ENCODE measurements at regions not wholly inside any gene's neighbourhood (a gene's known extent, or its start where the extent isn't known, plus 50 kb on each side); places are given as distances from the start of the nearest gene placed in this dataset.

DNA sequence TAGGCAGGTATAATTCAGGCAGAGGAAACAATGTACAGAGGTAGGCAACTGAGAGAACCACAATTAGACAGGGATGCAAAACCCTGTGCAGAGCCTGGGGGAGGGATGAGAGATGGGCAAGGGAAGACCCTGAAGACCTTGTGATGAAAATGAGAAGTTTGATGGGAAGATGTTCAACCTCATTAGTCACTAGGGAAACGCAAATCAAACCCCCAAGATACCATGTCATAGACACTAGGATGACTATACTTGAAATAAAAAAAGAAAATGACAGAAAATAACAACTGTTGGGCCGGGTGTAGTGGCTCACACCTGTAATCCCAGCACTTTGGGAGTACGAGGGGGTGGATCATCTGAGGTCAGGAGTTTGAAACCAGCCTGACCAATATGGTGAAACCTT lies 813.1 kb downstream of the CDH11 start:
- ChIA-PET POLR2A (no interaction called here), CTCF (no interaction called here)
- H3K27ac Mint-ChIP-seq: no peak overlapping the region
- H3K36me3 Mint-ChIP-seq (ENCODE audit: low read depth): no peaks in the 10 kb centered on the region
- no peak for DNase-seq
- peaks cover 25% of the 10 kb centered on the region for H3K9me3 Mint-ChIP-seq
- H3K4me3 Mint-ChIP-seq: no peak overlapping the region
- no peaks in the 10 kb centered on the region for H3K27me3 Mint-ChIP-seq
- no peaks in the 10 kb centered on the region for H3K4me1 Mint-ChIP-seq

DNA sequence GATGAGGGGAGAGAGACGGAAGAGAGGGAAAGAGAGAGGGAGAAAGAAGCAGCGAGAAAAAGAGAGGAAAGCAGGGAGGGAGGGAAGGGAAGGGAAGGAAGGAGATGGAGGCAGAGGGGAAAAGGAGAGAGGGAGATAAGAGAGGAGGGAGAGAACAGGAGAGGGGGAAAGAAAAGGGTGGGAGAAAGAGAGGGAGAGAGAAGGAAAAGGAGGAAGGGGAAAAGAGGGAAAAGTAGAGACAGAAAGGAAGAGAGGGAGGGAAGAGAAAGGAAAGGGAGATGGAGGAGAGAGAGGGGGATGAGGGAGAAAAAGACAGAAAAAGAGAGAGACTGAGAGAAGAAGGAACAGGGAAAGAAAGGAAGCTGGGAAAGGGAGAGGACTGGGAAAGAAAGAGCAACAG lies 814.4 kb downstream of the CDH11 start:
- no peak overlapping the region for H3K27ac Mint-ChIP-seq
- POLR2A ChIA-PET: no interaction called here
- H3K4me3 Mint-ChIP-seq: no peak overlapping the region
- peaks cover 25% of the 10 kb centered on the region for H3K9me3 Mint-ChIP-seq
- H3K36me3 Mint-ChIP-seq (ENCODE audit: low read depth): no peaks in the 10 kb centered on the region
- CTCF ChIA-PET: no interaction called here
- no peak for DNase-seq
- H3K4me1 Mint-ChIP-seq: no peaks in the 10 kb centered on the region
- H3K27me3 Mint-ChIP-seq: no peaks in the 10 kb centered on the region

GRCh38 chr16:64305663-64306062 lies 816.2 kb downstream of the CDH11 start:
- Mint-ChIP-seq H3K27me3 (no peaks in the 10 kb centered on the region), H3K4me3 (no peak overlapping the region), H3K9me3 (peaks cover 25% of the 10 kb centered on the region), H3K36me3 (ENCODE audit: low read depth) (no peaks in the 10 kb centered on the region), H3K4me1 (no peaks in the 10 kb centered on the region), H3K27ac (no peak overlapping the region)
- ChIA-PET POLR2A (no interaction called here), CTCF (no interaction called here)
- DNase-seq: no peak

GRCh38 chr16:64304951-64305350 lies 816.9 kb downstream of the CDH11 start:
- H3K4me1 Mint-ChIP-seq: no peaks in the 10 kb centered on the region
- no peak overlapping the region for H3K27ac Mint-ChIP-seq
- POLR2A ChIA-PET: no interaction called here
- no peaks in the 10 kb centered on the region for H3K27me3 Mint-ChIP-seq
- H3K4me3 Mint-ChIP-seq: no peak overlapping the region
- no peak for DNase-seq
- CTCF ChIA-PET: no interaction called here
- H3K9me3 Mint-ChIP-seq: peaks cover 22% of the 10 kb centered on the region
- no peaks in the 10 kb centered on the region for H3K36me3 Mint-ChIP-seq (ENCODE audit: low read depth)

- Mint-ChIP-seq H3K27ac (no peak overlapping the region), H3K4me1 (no peaks in the 10 kb centered on the region), H3K36me3 (ENCODE audit: low read depth) (no peaks in the 10 kb centered on the region), H3K9me3 (peaks cover 18% of the 10 kb centered on the region), H3K27me3 (no peaks in the 10 kb centered on the region), H3K4me3 (no peak overlapping the region)
- POLR2A ChIA-PET: no interaction called here
- CTCF ChIA-PET: no interaction called here
- DNase-seq: no peak
Measured at GRCh38 chr16:64304396-64304795, 817.5 kb downstream of the CDH11 start.

DNA sequence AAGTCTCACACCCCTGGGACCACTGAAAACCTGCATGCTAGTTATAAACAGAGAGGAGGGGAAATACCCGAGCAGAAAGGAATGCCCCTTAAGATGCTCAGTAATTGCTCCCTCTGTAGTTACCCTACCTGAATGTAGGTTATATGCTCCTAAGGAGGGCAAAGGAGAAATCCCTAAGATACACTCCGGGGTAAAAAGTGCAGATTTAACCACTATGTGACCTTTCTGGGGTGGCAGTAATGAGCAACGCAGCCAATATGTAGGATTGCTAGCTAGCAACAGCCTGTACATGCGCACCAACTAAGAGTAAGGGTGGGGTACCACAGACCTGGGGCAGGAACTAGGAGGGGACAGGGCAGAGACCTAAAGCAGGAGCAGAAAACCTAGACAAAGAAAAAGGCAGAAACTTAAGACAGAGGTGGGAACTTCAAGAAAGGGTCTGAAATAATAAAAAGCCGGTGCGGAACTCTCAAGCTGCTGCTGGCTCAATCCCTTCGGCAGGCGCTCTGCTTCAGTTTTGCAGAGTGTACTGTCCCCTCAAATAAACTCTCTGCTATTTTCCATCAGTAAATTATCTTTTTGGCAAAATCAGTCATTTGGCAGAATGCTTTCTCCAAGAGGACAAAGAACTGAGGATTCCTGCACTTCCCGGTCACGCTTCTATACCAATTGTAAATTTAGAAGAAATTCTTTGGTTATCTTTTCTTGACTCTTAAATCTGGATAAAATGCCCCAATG lies 823.8 kb downstream of the CDH11 start:
- no peaks in the 10 kb centered on the region for H3K27me3 Mint-ChIP-seq
- no peak for DNase-seq
- H3K9me3 Mint-ChIP-seq: peaks cover 22% of the 10 kb centered on the region
- H3K36me3 Mint-ChIP-seq (ENCODE audit: low read depth): no peaks in the 10 kb centered on the region
- H3K4me3 Mint-ChIP-seq: no peak overlapping the region
- ChIA-PET CTCF (no interaction called here), POLR2A (no interaction called here)
- no peaks in the 10 kb centered on the region for H3K4me1 Mint-ChIP-seq
- no peak overlapping the region for H3K27ac Mint-ChIP-seq

DNA sequence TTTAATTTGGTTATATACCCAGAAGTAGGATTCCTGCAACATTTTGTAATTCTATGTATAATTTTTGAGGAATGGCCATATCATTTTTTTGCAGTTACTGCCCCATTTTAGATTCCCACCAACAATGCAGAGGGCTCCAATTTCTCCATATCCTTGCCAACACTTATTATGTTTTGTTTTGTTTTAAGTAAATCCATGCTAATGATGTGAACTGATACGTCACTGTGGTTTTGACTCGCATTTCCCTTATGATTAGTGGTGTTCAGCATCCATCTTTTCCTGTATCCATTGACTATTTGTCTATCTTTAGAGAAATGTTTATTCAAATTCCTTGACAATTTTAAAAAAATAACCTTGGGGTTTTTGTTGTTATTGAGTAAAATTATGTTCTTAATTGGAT lies 826.4 kb downstream of the CDH11 start:
- peaks cover 19% of the 10 kb centered on the region for H3K9me3 Mint-ChIP-seq
- no peaks in the 10 kb centered on the region for H3K4me1 Mint-ChIP-seq
- CTCF ChIA-PET: no interaction called here
- H3K36me3 Mint-ChIP-seq (ENCODE audit: low read depth): no peaks in the 10 kb centered on the region
- no peak for DNase-seq
- H3K27me3 Mint-ChIP-seq: no peaks in the 10 kb centered on the region
- H3K4me3 Mint-ChIP-seq: no peak overlapping the region
- POLR2A ChIA-PET: no interaction called here
- H3K27ac Mint-ChIP-seq: no peak overlapping the region

DNA sequence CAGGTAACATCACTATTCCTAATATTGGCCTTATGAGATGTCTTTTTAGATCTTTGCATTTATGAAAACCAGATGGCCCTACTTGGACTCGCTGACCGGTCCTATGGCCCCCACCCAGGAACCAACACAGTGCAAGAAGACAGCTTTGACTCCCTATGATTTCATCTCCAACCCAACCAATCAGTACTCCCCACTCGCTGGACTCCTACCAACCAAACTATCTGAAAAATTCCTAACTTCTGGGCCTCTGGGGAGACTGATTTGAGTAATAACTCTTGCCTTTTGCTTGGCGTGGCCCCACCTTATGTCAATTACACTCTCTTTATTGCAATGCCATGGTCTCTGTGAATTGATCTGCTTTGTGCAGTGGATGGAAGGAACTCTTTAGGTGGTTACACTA lies 828.9 kb downstream of the CDH11 start:
- H3K4me1 Mint-ChIP-seq: no peaks in the 10 kb centered on the region
- no peak overlapping the region for H3K27ac Mint-ChIP-seq
- CTCF ChIA-PET: no interaction called here
- no peak overlapping the region for H3K4me3 Mint-ChIP-seq
- H3K9me3 Mint-ChIP-seq: peaks cover 19% of the 10 kb centered on the region
- no peaks in the 10 kb centered on the region for H3K36me3 Mint-ChIP-seq (ENCODE audit: low read depth)
- no peaks in the 10 kb centered on the region for H3K27me3 Mint-ChIP-seq
- POLR2A ChIA-PET: no interaction called here
- DNase-seq: no peak

DNA sequence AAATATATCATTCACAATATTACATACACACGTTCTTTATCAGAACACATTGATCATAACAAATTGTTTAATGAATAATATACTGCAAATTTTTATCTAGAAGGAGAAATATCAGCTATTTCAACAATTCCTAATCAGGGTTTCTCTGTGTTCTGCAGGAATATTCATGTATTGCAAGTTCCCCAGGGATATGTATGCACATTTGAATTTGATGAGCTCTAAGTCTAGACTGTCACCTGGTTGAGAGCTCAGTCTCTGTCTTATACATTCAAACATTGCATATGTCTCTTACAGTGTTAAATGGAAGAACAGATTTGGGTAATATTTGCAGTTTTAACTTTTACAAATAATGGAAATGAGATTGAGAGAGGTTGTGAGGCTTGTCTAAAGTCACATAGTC lies 829.7 kb downstream of the CDH11 start:
- Mint-ChIP-seq H3K4me1 (no peaks in the 10 kb centered on the region), H3K36me3 (ENCODE audit: low read depth) (no peaks in the 10 kb centered on the region), H3K4me3 (no peak overlapping the region), H3K27ac (no peak overlapping the region), H3K27me3 (no peaks in the 10 kb centered on the region), H3K9me3 (peaks cover 15% of the 10 kb centered on the region)
- ChIA-PET CTCF (no interaction called here), POLR2A (no interaction called here)
- DNase-seq: no peak

- CTCF ChIA-PET: no interaction called here
- peaks cover 12% of the 10 kb centered on the region for H3K9me3 Mint-ChIP-seq
- H3K27ac Mint-ChIP-seq: no peak overlapping the region
- H3K27me3 Mint-ChIP-seq: no peaks in the 10 kb centered on the region
- no peaks in the 10 kb centered on the region for H3K36me3 Mint-ChIP-seq (ENCODE audit: low read depth)
- no peaks in the 10 kb centered on the region for H3K4me1 Mint-ChIP-seq
- no peak overlapping the region for H3K4me3 Mint-ChIP-seq
- POLR2A ChIA-PET: no interaction called here
- DNase-seq: no peak
Measured at GRCh38 chr16:64290461-64290860, 831.4 kb downstream of the CDH11 start.

- Mint-ChIP-seq H3K27me3 (no peaks in the 10 kb centered on the region), H3K27ac (no peak overlapping the region), H3K4me1 (no peaks in the 10 kb centered on the region), H3K4me3 (no peak overlapping the region), H3K36me3 (ENCODE audit: low read depth) (no peaks in the 10 kb centered on the region), H3K9me3 (peaks cover 9% of the 10 kb centered on the region)
- no peak for DNase-seq
- POLR2A ChIA-PET: no interaction called here
- CTCF ChIA-PET: no interaction called here
Measured at GRCh38 chr16:64287655-64288528, 834.0 kb downstream of the CDH11 start.

DNA sequence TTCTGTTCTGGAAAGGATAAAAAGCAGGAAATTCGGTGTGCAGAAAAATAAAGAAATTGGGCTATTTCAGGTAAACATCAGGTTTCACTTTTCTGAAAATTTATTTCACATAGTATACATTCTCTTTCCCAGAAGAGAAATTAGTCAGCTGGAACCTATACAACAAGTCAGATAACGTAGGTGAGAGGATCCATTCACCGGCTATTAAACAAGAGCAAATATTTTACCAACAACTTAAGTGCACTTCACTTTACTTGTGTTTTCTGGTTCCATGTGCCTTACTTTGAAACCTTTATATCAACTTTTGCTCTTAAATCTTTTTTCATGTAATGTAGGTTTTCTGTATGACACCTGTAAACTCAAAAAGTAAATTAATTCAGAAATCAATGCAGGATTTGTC lies 839.7 kb downstream of the CDH11 start:
- CTCF ChIA-PET: no interaction called here
- POLR2A ChIA-PET: no interaction called here
- no peaks in the 10 kb centered on the region for H3K27me3 Mint-ChIP-seq
- H3K4me1 Mint-ChIP-seq: no peaks in the 10 kb centered on the region
- no peak overlapping the region for H3K4me3 Mint-ChIP-seq
- no peaks in the 10 kb centered on the region for H3K36me3 Mint-ChIP-seq (ENCODE audit: low read depth)
- no peaks in the 10 kb centered on the region for H3K9me3 Mint-ChIP-seq
- no peak for DNase-seq
- H3K27ac Mint-ChIP-seq: no peak overlapping the region

DNA sequence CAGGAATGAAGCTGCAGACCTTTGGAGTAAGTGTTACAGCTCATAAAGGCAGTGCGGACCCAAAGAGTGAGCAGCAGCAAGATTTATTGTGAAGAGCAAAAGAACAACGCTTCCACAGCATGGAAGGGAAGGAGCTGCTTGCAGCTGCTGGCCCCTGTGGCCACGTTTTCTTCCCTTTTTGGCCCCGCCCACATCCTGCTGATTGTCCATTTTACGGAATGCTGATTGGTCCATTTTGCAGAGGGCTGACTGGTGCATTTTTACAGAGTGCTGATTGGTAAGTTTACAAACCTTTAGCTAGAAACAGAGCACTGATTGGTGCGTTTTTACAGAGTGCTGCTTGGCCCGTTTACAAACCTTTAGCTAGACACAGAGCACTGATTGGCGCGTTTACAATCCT lies 841.5 kb downstream of the CDH11 start:
- H3K4me3 Mint-ChIP-seq: no peak overlapping the region

GRCh38 chr16:64278196-64278595 lies 843.7 kb downstream of the CDH11 start:
- Mint-ChIP-seq H3K9me3 (no peaks in the 10 kb centered on the region), H3K4me3 (no peak overlapping the region), H3K27ac (no peak overlapping the region), H3K27me3 (no peaks in the 10 kb centered on the region), H3K36me3 (ENCODE audit: low read depth) (no peaks in the 10 kb centered on the region), H3K4me1 (no peaks in the 10 kb centered on the region)
- ChIA-PET POLR2A (no interaction called here), CTCF (no interaction called here)
- DNase-seq: no peak

More for the DNA sequence above, 841.5 kb downstream of the CDH11 start:
- Mint-ChIP-seq H3K9me3 (no peaks in the 10 kb centered on the region), H3K27me3 (no peaks in the 10 kb centered on the region), H3K36me3 (ENCODE audit: low read depth) (no peaks in the 10 kb centered on the region), H3K27ac (no peak overlapping the region), H3K4me1 (no peaks in the 10 kb centered on the region)
- ChIA-PET POLR2A (no interaction called here), CTCF (no interaction called here)
- DNase-seq: no peak
